Neural progenitor cell (in vitro differentiated cells): ENCODE measurements at regions not wholly inside any gene's neighbourhood (a gene's known extent, or its start where the extent isn't known, plus 50 kb on each side); places are given as distances from the start of the nearest gene placed in this dataset.

Source experiments
- DNase-seq: peaks from one replicate; pipeline ENCODE4 v3.0.0-alpha.2; 2016; ENCODE audit warnings: low spot score
- H2AFZ ChIP-seq: fragments of 200-600 bp; sonication (generic); replicated peaks from 2 replicates; pipeline ENCODE4 v1.6.1; 2016; ENCODE audit warnings: antibody characterized with exemption
- H3F3A ChIP-seq: fragments of 200-600 bp; sonication (generic); 2 replicates; pipeline ENCODE4 v1.6.1; 2016; ENCODE audit warnings: antibody characterized with exemption, low read depth
- H3K27ac ChIP-seq: fragments of 200-600 bp; sonication (generic); 2 replicates; pipeline ENCODE4 v1.5.1; 2016; ENCODE audit warnings: mild to moderate bottlenecking
- H3K27me3 ChIP-seq: fragments of 200-600 bp; sonication (generic); 2 replicates; pipeline ENCODE4 v1.6.1; 2016; ENCODE audit warnings: mild to moderate bottlenecking, moderate library complexity
- H3K36me3 ChIP-seq: fragments of 200-600 bp; sonication (generic); 2 replicates; pipeline ENCODE4 v1.5.1; 2016
- H3K4me1 ChIP-seq: fragments of 200-600 bp; sonication (generic); 2 replicates; pipeline ENCODE4 v1.6.1; 2016; ENCODE audit warnings: mixed run types
- H3K4me2 ChIP-seq: fragments of 200-600 bp; sonication (generic); 2 replicates; pipeline ENCODE4 v1.6.1; 2016
- H3K4me3 ChIP-seq: fragments of 200-600 bp; sonication (generic); 2 replicates; pipeline ENCODE4 v1.5.1; 2016
- H3K79me2 ChIP-seq: fragments of 200-600 bp; sonication (generic); 2 replicates; pipeline ENCODE4 v1.6.1; 2016; ENCODE audit warnings: low read depth
- H3K9ac ChIP-seq: fragments of 200-600 bp; sonication (generic); 2 replicates; pipeline ENCODE4 v1.6.1; 2016
- H3K9me3 ChIP-seq: fragments of 200-600 bp; sonication (generic); 2 replicates; pipeline ENCODE4 v1.5.1; 2016; ENCODE audit warnings: low read depth
- H4K20me1 ChIP-seq: fragments of 200-600 bp; sonication (generic); 2 replicates; pipeline ENCODE4 v1.6.1; 2016; ENCODE audit warnings: low read depth
- H3K27ac Mint-ChIP-seq: 3 replicates; pipeline ENCODE4 v1.8.0; 2021; ENCODE audit warnings: mixed read lengths
- H3K27me3 Mint-ChIP-seq: 2 replicates; pipeline ENCODE4 v1.8.0; 2022; ENCODE audit warnings: low read depth, mild to moderate bottlenecking, inconsistent platforms, moderate library complexity, mixed read lengths; ENCODE audit not compliant: insufficient read depth
- H3K36me3 Mint-ChIP-seq: 3 replicates; pipeline ENCODE4 v1.8.0; 2021; ENCODE audit warnings: mixed read lengths
- H3K4me1 Mint-ChIP-seq: 3 replicates; pipeline ENCODE4 v1.8.0; 2021; ENCODE audit warnings: mixed read lengths
- H3K4me3 Mint-ChIP-seq: 3 replicates; pipeline ENCODE4 v1.8.0; 2021; ENCODE audit warnings: mild to moderate bottlenecking, moderate library complexity, mixed read lengths
- H3K9me3 Mint-ChIP-seq: 3 replicates; pipeline ENCODE4 v1.8.0; 2020; ENCODE audit warnings: mixed read lengths
- CTCF ChIP-seq: fragments of 200-600 bp; sonication (generic); IDR thresholded peaks from 2 replicates; pipeline ENCODE4 v1.5.1; 2017; ENCODE audit warnings: antibody characterized with exemption, mild to moderate bottlenecking
- EZH2 ChIP-seq: fragments of 200-600 bp; sonication (generic); IDR thresholded peaks from 2 replicates; pipeline ENCODE4 v1.6.1; 2017; ENCODE audit warnings: antibody characterized with exemption, mild to moderate bottlenecking, moderate library complexity
- EZH2phosphoT487 ChIP-seq: fragments of 200-600 bp; sonication (generic); IDR thresholded peaks from 2 replicates; pipeline ENCODE4 v1.6.1; 2017; ENCODE audit warnings: antibody characterized with exemption

GRCh38 chr5:142405023-142405422 lies 80.2 kb upstream of the SPRY4 start:
- H3K27me3 Mint-ChIP-seq, result peaks cover 4% of the 10 kb centered on the region
- Histone ChIP-seq H2AFZ (no peak overlapping the region), H3K4me2 (no peak overlapping the region), H3K9ac (no peak overlapping the region), H3K79me2 (no peaks in the 10 kb centered on the region), H3K27ac (no peak overlapping the region), H3K4me3 (no peak overlapping the region), H3K27me3 (no peaks in the 10 kb centered on the region), H3F3A (no peaks in the 10 kb centered on the region), H4K20me1 (no peaks in the 10 kb centered on the region), H3K9me3 (no peaks in the 10 kb centered on the region), H3K4me1 (peaks cover 10% of the 10 kb centered on the region), H3K36me3 (no peaks in the 10 kb centered on the region)
- no peak for TF ChIP-seq EZH2
- H3K9me3 Mint-ChIP-seq, result no peaks in the 10 kb centered on the region
- no peak overlapping the region for H3K27ac Mint-ChIP-seq
- no peak overlapping the region for H3K4me3 Mint-ChIP-seq
- no peak for DNase-seq
- H3K4me1 Mint-ChIP-seq, result peaks cover 43% of the 10 kb centered on the region
- H3K36me3 Mint-ChIP-seq, result no peaks in the 10 kb centered on the region

- Mint-ChIP-seq H3K4me1 (peaks cover 40% of the 10 kb centered on the region), H3K27me3 (peaks cover 4% of the 10 kb centered on the region), H3K9me3 (no peaks in the 10 kb centered on the region), H3K4me3 (peak overlapping the region; percentile 12), H3K27ac (peak overlapping the region; percentile 36), H3K36me3 (no peaks in the 10 kb centered on the region)
- Histone ChIP-seq H3K27me3 (no peaks in the 10 kb centered on the region), H4K20me1 (no peaks in the 10 kb centered on the region), H3K36me3 (no peaks in the 10 kb centered on the region), H3K79me2 (no peaks in the 10 kb centered on the region), H3K4me3 (no peak overlapping the region), H3K9me3 (no peaks in the 10 kb centered on the region), H3K4me1 (peaks cover 8% of the 10 kb centered on the region), H3K9ac (no peak overlapping the region), H3K4me2 (no peak overlapping the region), H3F3A (no peaks in the 10 kb centered on the region), H3K27ac (no peak overlapping the region), H2AFZ (no peak overlapping the region)
- no peak for TF ChIP-seq EZH2phosphoT487
- no peak for TF ChIP-seq CTCF
- TF ChIP-seq EZH2, result no peak
- DNase-seq, result no peak
Observed at GRCh38 chr5:142404046-142404477, 79.2 kb upstream of the SPRY4 start.

- H3K27me3 Mint-ChIP-seq, result peaks cover 6% of the 10 kb centered on the region
- peaks cover 35% of the 10 kb centered on the region for H3K4me1 Mint-ChIP-seq
- no peaks in the 10 kb centered on the region for H3K79me2 ChIP-seq
- H3K27ac ChIP-seq, result no peak overlapping the region
- no peak for DNase-seq
- no peak for TF ChIP-seq EZH2
- TF ChIP-seq CTCF, result no peak
- TF ChIP-seq EZH2phosphoT487, result no peak
- no peaks in the 10 kb centered on the region for H3K9me3 Mint-ChIP-seq
- H3K4me3 Mint-ChIP-seq, result no peak overlapping the region
- H3K9me3 ChIP-seq, result no peaks in the 10 kb centered on the region
- H4K20me1 ChIP-seq, result no peaks in the 10 kb centered on the region
- no peak overlapping the region for H3K27ac Mint-ChIP-seq
- H3K27me3 ChIP-seq, result no peaks in the 10 kb centered on the region
- H3K4me3 ChIP-seq, result no peak overlapping the region
- H3K4me1 ChIP-seq, result peaks cover 4% of the 10 kb centered on the region
- no peak overlapping the region for H3K4me2 ChIP-seq
- no peaks in the 10 kb centered on the region for H3K36me3 ChIP-seq
- H3K36me3 Mint-ChIP-seq, result no peaks in the 10 kb centered on the region
- H3F3A ChIP-seq, result no peaks in the 10 kb centered on the region
- no peak overlapping the region for H3K9ac ChIP-seq
- H2AFZ ChIP-seq, result no peak overlapping the region
Observed at GRCh38 chr5:142403583-142403982, 78.8 kb upstream of the SPRY4 start.

GRCh38 chr5:142402752-142403318 lies 78.0 kb upstream of the SPRY4 start:
- TF ChIP-seq CTCF (no peak), EZH2phosphoT487 (no peak), EZH2 (no peak)
- H3K9me3 Mint-ChIP-seq, result no peaks in the 10 kb centered on the region
- Histone ChIP-seq H2AFZ (no peak overlapping the region), H3K27me3 (no peaks in the 10 kb centered on the region), H4K20me1 (no peaks in the 10 kb centered on the region), H3K4me2 (no peak overlapping the region), H3K9ac (no peak overlapping the region), H3K27ac (no peak overlapping the region), H3K36me3 (no peaks in the 10 kb centered on the region), H3K4me1 (peaks cover 4% of the 10 kb centered on the region), H3F3A (no peaks in the 10 kb centered on the region), H3K79me2 (no peaks in the 10 kb centered on the region), H3K4me3 (no peak overlapping the region), H3K9me3 (no peaks in the 10 kb centered on the region)
- DNase-seq, result no peak
- H3K4me3 Mint-ChIP-seq, result no peak overlapping the region
- H3K27ac Mint-ChIP-seq, result no peak overlapping the region
- no peaks in the 10 kb centered on the region for H3K36me3 Mint-ChIP-seq
- H3K4me1 Mint-ChIP-seq, result peaks cover 33% of the 10 kb centered on the region
- peaks cover 6% of the 10 kb centered on the region for H3K27me3 Mint-ChIP-seq
